ENCODE measurements at regions not wholly inside any gene's neighbourhood (a gene's known extent, or its start where the extent isn't known, plus 50 kb on each side); places are given as distances from the start of the nearest gene placed in this dataset.
"Not testable (repeated sequence)": the region's sequence is repeated elsewhere in the genome, so short reads cannot be mapped to it uniquely, and the experiment has no call there.

DNA sequence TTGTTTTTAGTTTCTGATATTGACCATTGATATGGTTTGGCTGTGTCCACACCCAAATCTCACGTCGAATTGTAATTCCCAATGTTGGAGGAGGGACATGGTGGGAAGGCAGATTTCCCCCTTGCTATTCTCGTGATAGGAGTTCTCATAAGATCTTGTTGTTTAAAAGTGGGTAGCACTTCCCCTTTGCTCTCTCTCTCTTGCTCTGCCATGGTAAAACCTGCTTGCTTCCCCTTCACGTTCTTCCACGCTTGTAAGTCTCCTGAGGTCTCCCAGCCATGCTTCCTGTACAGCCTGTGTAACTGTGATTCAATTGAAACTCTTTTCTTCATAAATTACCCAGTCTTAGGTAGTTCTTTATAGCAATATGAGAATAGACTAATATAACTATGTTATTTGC lies 203.6 kb upstream of the CHORDC1 start:
- 80% methylated on average over 5 of the region's 5 CpGs for WGBS
- Histone ChIP-seq H3K4me1 (peaks cover 0 to 5% (median 0%) of the 10 kb centered on the region in 4 donors), H3K4me3 (no peak overlapping the region), H3K9me3 (no peaks in the 10 kb centered on the region), H3K36me3 (no peaks in the 10 kb centered on the region), H3K27ac (replicated peaks in 1 of 4) (no peak overlapping the region), H3K27me3 (no peaks in the 10 kb centered on the region)
- DNase-seq (ENCODE audit: extremely low spot score) = no peak
- intact Hi-C loops (cut with DNase I) = no loop called here
- TF ChIP-seq POLR2A (IDR thresholded peaks at IDR 0.05; ENCODE audit: low read depth) (no peak), EP300 (IDR thresholded peaks at IDR 0.05) (no peak), POLR2AphosphoS5 (IDR thresholded peaks at IDR 0.05) (no peak)
- TF ChIP-seq, protein P1, sequence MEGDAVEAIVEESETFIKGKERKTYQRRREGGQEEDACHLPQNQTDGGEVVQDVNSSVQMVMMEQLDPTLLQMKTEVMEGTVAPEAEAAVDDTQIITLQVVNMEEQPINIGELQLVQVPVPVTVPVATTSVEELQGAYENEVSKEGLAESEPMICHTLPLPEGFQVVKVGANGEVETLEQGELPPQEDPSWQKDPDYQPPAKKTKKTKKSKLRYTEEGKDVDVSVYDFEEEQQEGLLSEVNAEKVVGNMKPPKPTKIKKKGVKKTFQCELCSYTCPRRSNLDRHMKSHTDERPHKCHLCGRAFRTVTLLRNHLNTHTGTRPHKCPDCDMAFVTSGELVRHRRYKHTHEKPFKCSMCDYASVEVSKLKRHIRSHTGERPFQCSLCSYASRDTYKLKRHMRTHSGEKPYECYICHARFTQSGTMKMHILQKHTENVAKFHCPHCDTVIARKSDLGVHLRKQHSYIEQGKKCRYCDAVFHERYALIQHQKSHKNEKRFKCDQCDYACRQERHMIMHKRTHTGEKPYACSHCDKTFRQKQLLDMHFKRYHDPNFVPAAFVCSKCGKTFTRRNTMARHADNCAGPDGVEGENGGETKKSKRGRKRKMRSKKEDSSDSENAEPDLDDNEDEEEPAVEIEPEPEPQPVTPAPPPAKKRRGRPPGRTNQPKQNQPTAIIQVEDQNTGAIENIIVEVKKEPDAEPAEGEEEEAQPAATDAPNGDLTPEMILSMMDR (IDR thresholded peaks at IDR 0.05) = no peak

DNA sequence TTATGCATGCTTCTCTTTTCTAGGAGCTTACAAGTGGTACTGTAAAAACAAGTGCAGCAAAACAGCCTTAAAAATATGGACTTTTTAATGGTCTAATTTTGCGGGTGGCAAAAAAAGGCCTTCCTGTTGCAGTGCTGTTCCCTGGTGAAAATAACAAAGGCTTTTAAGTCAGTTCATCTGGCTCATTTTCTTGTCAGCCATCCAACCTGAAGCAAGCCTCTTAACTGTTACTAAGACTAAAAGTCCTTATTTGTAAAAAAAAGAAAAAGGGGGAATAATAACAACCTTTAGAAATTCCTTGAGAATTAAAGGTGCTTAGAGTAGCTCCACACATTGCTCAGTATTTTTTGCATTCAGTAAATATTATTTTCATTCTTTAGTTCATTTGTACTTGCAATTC lies 200.5 kb upstream of the CHORDC1 start:
- Histone ChIP-seq H3K4me1 (peaks cover 0 to 5% (median 0%) of the 10 kb centered on the region in 4 donors), H3K27me3 (no peaks in the 10 kb centered on the region), H3K27ac (replicated peaks in 1 of 4) (no peak overlapping the region), H3K9me3 (no peaks in the 10 kb centered on the region), H3K36me3 (no peaks in the 10 kb centered on the region), H3K4me3 (no peak overlapping the region)
- no peak for DNase-seq (ENCODE audit: extremely low spot score)
- intact Hi-C loops (cut with DNase I) = no loop called here
- 43% methylated on average over 1 of the region's 1 CpG for WGBS
- TF ChIP-seq POLR2AphosphoS5 (IDR thresholded peaks at IDR 0.05) = no peak
- TF ChIP-seq EP300 (IDR thresholded peaks at IDR 0.05) = no peak
- TF ChIP-seq, protein P1 (IDR thresholded peaks at IDR 0.05) = no peak
- no peak for TF ChIP-seq POLR2A (IDR thresholded peaks at IDR 0.05; ENCODE audit: low read depth)

DNA sequence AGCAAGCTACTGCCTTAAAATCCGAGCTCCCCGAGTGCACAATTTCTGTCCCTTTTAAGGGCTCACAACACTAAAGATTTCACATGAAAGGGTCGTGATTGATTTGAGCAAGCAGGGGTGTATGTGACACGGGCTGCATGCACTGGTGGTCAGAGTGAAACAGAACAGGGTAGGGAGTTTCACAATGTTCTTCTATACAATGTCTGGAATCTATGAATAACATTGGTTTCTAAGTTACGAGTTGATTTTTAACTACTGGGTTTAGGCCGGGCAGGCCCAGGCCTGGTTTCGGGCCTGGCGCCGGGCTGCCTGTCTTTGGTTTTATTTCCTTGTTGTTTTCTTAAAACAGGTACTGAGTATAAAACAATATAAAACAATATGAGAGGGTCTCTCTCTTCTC lies 199.9 kb upstream of the CHORDC1 start:
- H3K27ac ChIP-seq (replicated peaks in 1 of 4); H3K4me3 ChIP-seq; intact Hi-C loops (cut with DNase I); H3K27me3 ChIP-seq; H3K4me1 ChIP-seq; H3K36me3 ChIP-seq; DNase-seq (ENCODE audit: extremely low spot score); H3K9me3 ChIP-seq: not testable (repeated sequence)
- WGBS = 81% methylated on average over 9 of the region's 9 CpGs

DNA sequence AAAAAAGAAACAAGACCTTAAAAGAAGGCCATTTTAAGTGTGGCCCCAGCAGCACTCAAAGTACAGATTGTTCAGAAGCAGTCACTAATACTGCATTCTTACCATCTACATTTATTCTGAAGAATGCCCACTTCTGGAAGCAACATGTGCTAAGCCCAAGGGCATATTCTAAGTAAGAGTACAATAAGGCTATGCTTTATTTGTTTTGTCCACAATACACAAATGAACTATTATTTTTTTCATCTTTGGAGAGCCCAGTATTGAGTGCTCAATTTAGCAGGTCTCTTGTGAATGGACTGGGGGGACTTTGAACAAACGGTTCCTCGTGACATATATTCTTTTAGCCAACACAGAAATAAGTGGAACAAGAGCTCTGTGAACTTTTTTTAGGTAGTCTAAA lies 191.4 kb upstream of the CHORDC1 start:
- WGBS = 87% methylated on average over 2 of the region's 2 CpGs
- no peaks in the 10 kb centered on the region for H3K4me1 ChIP-seq
- no peaks in the 10 kb centered on the region for H3K36me3 ChIP-seq
- no peak for DNase-seq (ENCODE audit: extremely low spot score)
- TF ChIP-seq POLR2A (IDR thresholded peaks at IDR 0.05; ENCODE audit: low read depth) (no peak), POLR2AphosphoS5 (IDR thresholded peaks at IDR 0.05) (no peak), EP300 (IDR thresholded peaks at IDR 0.05) (no peak)
- TF ChIP-seq, protein P1 (IDR thresholded peaks at IDR 0.05) = no peak
- no peak overlapping the region for H3K27ac ChIP-seq (replicated peaks in 1 of 4)
- intact Hi-C loops (cut with DNase I) = loop anchor here (5.0 kb wide), 1 partner anchor 37 kb away; no protein-coding TSS in a partner anchor
- H3K27me3 ChIP-seq = no peaks in the 10 kb centered on the region
- H3K9me3 ChIP-seq = no peaks in the 10 kb centered on the region
- H3K4me3 ChIP-seq = no peak overlapping the region

DNA sequence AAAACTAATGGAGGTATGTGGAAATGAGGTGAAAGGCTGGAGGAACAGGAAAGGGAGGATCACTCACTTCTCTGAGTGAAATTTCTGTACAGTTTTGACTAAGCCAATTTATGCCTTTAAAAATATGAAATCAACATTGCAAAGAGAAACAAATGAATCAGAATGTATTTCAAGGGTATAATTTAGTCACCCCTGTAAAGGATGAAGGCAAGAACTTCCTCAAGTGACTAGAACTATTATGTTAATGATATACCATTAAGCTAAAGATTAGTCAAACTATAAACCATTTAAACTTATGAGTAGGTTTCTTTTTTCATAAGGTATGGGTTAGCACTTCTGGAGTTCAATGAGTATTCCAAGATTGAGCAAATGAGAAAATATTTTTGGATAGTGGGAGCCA lies 184.5 kb upstream of the CHORDC1 start:
- no peaks in the 10 kb centered on the region for H3K9me3 ChIP-seq
- intact Hi-C loops (cut with DNase I) = no loop called here
- no peak overlapping the region for H3K4me3 ChIP-seq
- H3K36me3 ChIP-seq = no peaks in the 10 kb centered on the region
- H3K27me3 ChIP-seq = no peaks in the 10 kb centered on the region
- no peak overlapping the region for H3K27ac ChIP-seq (replicated peaks in 1 of 4)
- DNase-seq (ENCODE audit: extremely low spot score) = no peak
- no peak for TF ChIP-seq POLR2AphosphoS5 (IDR thresholded peaks at IDR 0.05)
- TF ChIP-seq, protein P1 (IDR thresholded peaks at IDR 0.05) = no peak
- no peak for TF ChIP-seq POLR2A (IDR thresholded peaks at IDR 0.05; ENCODE audit: low read depth)
- TF ChIP-seq EP300 (IDR thresholded peaks at IDR 0.05) = no peak
- no peaks in the 10 kb centered on the region for H3K4me1 ChIP-seq
